CD4-positive, alpha-beta T cell (primary cell): ENCODE measurements at regions not wholly inside any gene's neighbourhood (a gene's known extent, or its start where the extent isn't known, plus 50 kb on each side); places are given as distances from the start of the nearest gene placed in this dataset.

Experiments
- ATAC-seq: fragments of 200-7000 bp; cut with Tn5 transposase; one replicate; pipeline ENCODE4 v1.10.0; 2022; ENCODE audit warnings: mild to moderate bottlenecking; ENCODE audit not compliant: poor library complexity
- CTCF ChIA-PET: fragments of 350-600 bp; sonication (Branson Sonifier 250); formaldehyde crosslinking; loops from one replicate; lab custom pipeline; 2021; ENCODE audit warnings: antibody characterized with exemption, inconsistent platforms; lab: Charles Lee
- POLR2A ChIA-PET: fragments of 350-600 bp; sonication (Branson Sonifier 250); formaldehyde crosslinking; loops from one replicate; lab custom pipeline; 2021; ENCODE audit warnings: antibody characterized with exemption, inconsistent platforms; lab: Charles Lee
- DNase-seq, 14 experiments: peaks; one replicate each; pipeline ENCODE4 v3.0.0-alpha.2; 2013 to 2020; ENCODE audit warnings: mixed read lengths in 2 of 14
- H3K27ac ChIP-seq, 2 donors: one replicate each; pipeline versions ENCODE4 v1.5.1 to v1.7.0; 2013; ENCODE audit warnings: low read length in 2 of 2, low read depth in 1 of 2, mild to moderate bottlenecking in 1 of 2
- H3K27me3 ChIP-seq, 2 experiments: 1 replicate in 1 of 2; 2 replicates in 1 of 2; pipeline versions ENCODE4 v1.6.1 to v1.7.0; 2013; ENCODE audit warnings: low read length in 2 of 2, control low read depth in 1 of 2, mild to moderate bottlenecking in 1 of 2, moderate library complexity in 1 of 2; ENCODE audit not compliant: insufficient read depth in 2 of 2, control insufficient read depth in 1 of 2
- H3K36me3 ChIP-seq: one replicate; pipeline ENCODE4 v1.6.1; 2013; ENCODE audit warnings: low read length, control low read depth; ENCODE audit not compliant: insufficient read depth
- H3K4me1 ChIP-seq: one replicate; pipeline ENCODE4 v1.6.1; 2013; ENCODE audit warnings: low read length, control low read depth; ENCODE audit not compliant: insufficient read depth
- H3K4me3 ChIP-seq: one replicate; pipeline ENCODE4 v1.5.1; 2013; ENCODE audit warnings: mild to moderate bottlenecking, low read length, moderate library complexity
- H3K9me3 ChIP-seq, 2 experiments: 1 replicate in 1 of 2; 2 replicates in 1 of 2; pipeline versions ENCODE4 v1.6.1 to v1.7.0; 2013; ENCODE audit warnings: low read length in 2 of 2, mild to moderate bottlenecking in 2 of 2, control low read depth in 1 of 2, moderate library complexity in 1 of 2; ENCODE audit not compliant: control insufficient read depth in 1 of 2, insufficient read depth in 1 of 2
- H3K27ac Mint-ChIP-seq: one replicate; pipeline ENCODE4 v1.8.0; 2020; ENCODE audit warnings: mixed read lengths
- H3K27me3 Mint-ChIP-seq: one replicate; pipeline ENCODE4 v1.8.0; 2021; ENCODE audit warnings: mixed read lengths
- H3K36me3 Mint-ChIP-seq: one replicate; pipeline ENCODE4 v1.8.0; 2021; ENCODE audit warnings: low read depth, mixed read lengths
- H3K4me1 Mint-ChIP-seq: one replicate; pipeline ENCODE4 v1.8.0; 2021; ENCODE audit warnings: low read depth, mixed read lengths
- H3K4me3 Mint-ChIP-seq: one replicate; pipeline ENCODE4 v1.8.0; 2020; ENCODE audit warnings: mild to moderate bottlenecking, mixed read lengths
- H3K9me3 Mint-ChIP-seq: one replicate; pipeline ENCODE4 v1.8.0; 2020; ENCODE audit warnings: mixed read lengths
- intact Hi-C, 2 experiments: fragments of 100-400 bp; cut with DNase I in 1 of 2; cut with micrococcal nuclease in 1 of 2; formaldehyde crosslinking; loops; one replicate each; pipeline versions ENCODE4 v1.15.1 to v1.9.0; 2023 to 2025; cut with DNase I, micrococcal nuclease
- TF ChIP-seq, protein P1 (sequence below): fragments of 200-600 bp; IDR thresholded peaks from one replicate; pipeline ENCODE4 v1.8.0; 2022; ENCODE audit warnings: antibody characterized with exemption, mild to moderate bottlenecking

DNA sequence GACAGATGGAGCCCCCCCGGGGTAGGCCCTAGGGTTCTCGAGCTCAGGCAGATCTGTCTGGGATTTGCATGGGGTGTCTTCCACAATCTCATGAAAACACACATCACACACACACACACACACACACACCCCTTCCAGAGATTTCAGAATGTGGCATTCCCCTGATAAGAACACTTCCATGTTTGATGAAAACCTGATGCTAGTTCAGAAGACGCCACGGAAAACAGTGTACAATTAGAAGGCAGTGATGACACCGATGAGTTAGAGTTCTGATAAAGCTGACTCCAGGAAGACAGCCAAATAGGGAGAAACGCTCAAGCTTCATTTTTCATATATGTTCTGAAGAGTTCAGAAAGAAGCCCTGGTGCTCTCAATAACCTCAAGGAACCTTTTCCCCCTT is 438.7 kb upstream of the JARID2 start:
- no peak overlapping the region for H3K27ac Mint-ChIP-seq
- Histone ChIP-seq H3K36me3 (no peaks in the 10 kb centered on the region), H3K4me1 (no peaks in the 10 kb centered on the region), H3K9me3 (peaks cover 0 to 9% of the 10 kb centered on the region in 2 experiments), H3K27ac (no peak overlapping the region), H3K27me3 (peaks cover 0 to 3% of the 10 kb centered on the region in 2 experiments), H3K4me3 (no peak overlapping the region)
- ATAC-seq (no peak), DNase-seq (no peak)
- CTCF ChIA-PET: no interaction called here
- TF ChIP-seq, protein P1, sequence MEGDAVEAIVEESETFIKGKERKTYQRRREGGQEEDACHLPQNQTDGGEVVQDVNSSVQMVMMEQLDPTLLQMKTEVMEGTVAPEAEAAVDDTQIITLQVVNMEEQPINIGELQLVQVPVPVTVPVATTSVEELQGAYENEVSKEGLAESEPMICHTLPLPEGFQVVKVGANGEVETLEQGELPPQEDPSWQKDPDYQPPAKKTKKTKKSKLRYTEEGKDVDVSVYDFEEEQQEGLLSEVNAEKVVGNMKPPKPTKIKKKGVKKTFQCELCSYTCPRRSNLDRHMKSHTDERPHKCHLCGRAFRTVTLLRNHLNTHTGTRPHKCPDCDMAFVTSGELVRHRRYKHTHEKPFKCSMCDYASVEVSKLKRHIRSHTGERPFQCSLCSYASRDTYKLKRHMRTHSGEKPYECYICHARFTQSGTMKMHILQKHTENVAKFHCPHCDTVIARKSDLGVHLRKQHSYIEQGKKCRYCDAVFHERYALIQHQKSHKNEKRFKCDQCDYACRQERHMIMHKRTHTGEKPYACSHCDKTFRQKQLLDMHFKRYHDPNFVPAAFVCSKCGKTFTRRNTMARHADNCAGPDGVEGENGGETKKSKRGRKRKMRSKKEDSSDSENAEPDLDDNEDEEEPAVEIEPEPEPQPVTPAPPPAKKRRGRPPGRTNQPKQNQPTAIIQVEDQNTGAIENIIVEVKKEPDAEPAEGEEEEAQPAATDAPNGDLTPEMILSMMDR: no peak
- H3K36me3 Mint-ChIP-seq: no peaks in the 10 kb centered on the region
- H3K4me3 Mint-ChIP-seq: no peak overlapping the region
- no peaks in the 10 kb centered on the region for H3K4me1 Mint-ChIP-seq
- peaks cover 6% of the 10 kb centered on the region for H3K9me3 Mint-ChIP-seq
- intact Hi-C loops: no loop called here
- H3K27me3 Mint-ChIP-seq: no peaks in the 10 kb centered on the region
- POLR2A ChIA-PET: interaction anchor here (0.6 kb wide), 1 partner anchor 22 kb away, joined by 3 read pairs; no protein-coding TSS in a partner anchor

DNA sequence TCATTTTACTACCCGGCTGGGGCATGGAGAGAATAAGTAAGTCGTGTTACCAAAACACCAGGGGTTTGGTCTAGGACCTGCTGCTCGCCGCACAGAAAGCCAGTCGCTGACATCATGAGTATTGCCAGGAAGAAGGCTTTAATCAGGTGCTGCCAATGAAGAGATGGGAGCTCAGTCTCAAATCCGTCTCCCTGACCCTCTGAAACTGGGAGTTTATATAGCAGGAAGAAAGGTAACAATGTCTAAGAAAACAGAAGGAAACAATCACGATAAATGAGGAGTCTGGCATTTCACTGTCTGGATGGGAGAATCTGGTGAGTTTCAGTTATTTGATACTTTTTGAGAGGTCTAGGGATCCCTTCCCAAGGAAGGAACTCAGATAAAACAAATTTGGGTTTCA is 437.9 kb upstream of the JARID2 start:
- H3K27ac Mint-ChIP-seq: no peak overlapping the region
- intact Hi-C loops: no loop called here
- Histone ChIP-seq H3K4me1 (no peaks in the 10 kb centered on the region), H3K36me3 (no peaks in the 10 kb centered on the region), H3K9me3 (peaks cover 0 to 9% of the 10 kb centered on the region in 2 experiments), H3K27ac (no peak overlapping the region), H3K27me3 (peaks cover 0 to 3% of the 10 kb centered on the region in 2 experiments), H3K4me3 (no peak overlapping the region)
- no peaks in the 10 kb centered on the region for H3K4me1 Mint-ChIP-seq
- no peaks in the 10 kb centered on the region for H3K36me3 Mint-ChIP-seq
- ChIA-PET CTCF (no interaction called here), POLR2A (no interaction called here)
- no peak overlapping the region for H3K4me3 Mint-ChIP-seq
- no peak for DNase-seq
- H3K9me3 Mint-ChIP-seq: peaks cover 6% of the 10 kb centered on the region
- TF ChIP-seq, protein P1: no peak
- ATAC-seq: no peak
- no peaks in the 10 kb centered on the region for H3K27me3 Mint-ChIP-seq

DNA sequence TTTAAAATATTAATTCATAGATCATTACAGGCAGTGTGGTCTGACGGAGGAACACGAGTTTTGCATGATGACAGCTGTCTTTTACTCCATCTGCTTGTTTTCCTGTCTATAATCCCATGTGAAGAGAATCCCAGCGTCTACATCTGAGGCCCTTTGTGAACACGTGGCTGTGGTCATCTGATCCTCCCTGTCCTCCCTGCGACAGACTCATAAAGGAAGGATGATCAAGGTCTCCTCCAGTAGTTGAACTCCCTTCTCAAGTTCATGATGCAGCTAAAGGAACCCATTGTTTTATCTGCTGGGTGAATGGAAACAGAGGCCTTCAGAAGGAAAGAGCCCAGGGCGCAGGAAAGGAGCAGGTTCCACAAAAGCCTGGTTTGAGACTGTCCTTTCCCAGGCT is 435.8 kb upstream of the JARID2 start:
- Mint-ChIP-seq H3K9me3 (peaks cover 6% of the 10 kb centered on the region), H3K27ac (no peak overlapping the region), H3K27me3 (no peaks in the 10 kb centered on the region), H3K36me3 (no peaks in the 10 kb centered on the region), H3K4me3 (no peak overlapping the region), H3K4me1 (no peaks in the 10 kb centered on the region)
- peaks cover 0 to 4% of the 10 kb centered on the region in 2 experiments for H3K9me3 ChIP-seq
- no peak overlapping the region for H3K4me3 ChIP-seq
- intact Hi-C loops: no loop called here
- H3K27me3 ChIP-seq: no peaks in the 10 kb centered on the region
- TF ChIP-seq, protein P1: no peak
- H3K27ac ChIP-seq: no peak overlapping the region
- DNase-seq (no peak), ATAC-seq (no peak)
- no peaks in the 10 kb centered on the region for H3K36me3 ChIP-seq
- POLR2A ChIA-PET: no interaction called here
- H3K4me1 ChIP-seq: no peaks in the 10 kb centered on the region
- CTCF ChIA-PET: no interaction called here
